GM19238 (cell line): ENCODE measurements at regions not wholly inside any gene's neighbourhood (a gene's known extent, or its start where the extent isn't known, plus 50 kb on each side); places are given as distances from the start of the nearest gene placed in this dataset.
"Not testable (repeated sequence)": the region's sequence is repeated elsewhere in the genome, so short reads cannot be mapped to it uniquely, and the experiment has no call there.

Experiments used
- DNase-seq: peaks from one replicate; pipeline ENCODE4 v3.0.0; 2011; ENCODE audit warnings: low spot score; ENCODE audit not compliant: insufficient read length

DNA sequence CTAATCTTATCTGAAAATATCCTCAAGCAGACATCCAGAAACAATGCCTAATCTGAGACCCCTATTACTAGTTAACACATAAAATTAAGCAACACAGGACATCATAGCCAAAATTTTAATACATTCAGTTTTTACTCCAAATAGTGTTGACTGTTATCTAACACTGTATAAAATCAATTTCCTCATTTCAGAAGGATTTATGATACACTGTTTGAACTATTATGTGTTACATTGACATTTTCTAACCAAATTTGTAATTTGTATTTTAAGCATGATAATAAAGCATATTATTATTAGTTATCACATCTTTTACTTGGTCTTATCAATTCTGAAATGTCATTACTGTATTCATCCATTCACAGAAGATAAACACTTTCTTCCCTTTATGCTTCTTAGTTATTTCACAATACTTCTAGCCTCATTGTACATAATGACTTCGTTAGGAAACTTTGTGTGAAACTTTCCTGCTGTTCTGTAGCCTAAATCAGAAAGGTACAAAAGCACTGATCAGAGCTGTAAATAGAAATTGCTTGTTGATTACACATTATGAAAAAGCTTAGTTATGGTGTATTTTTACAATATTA is 1248.9 kb downstream of the JRKL start:
- no peak for DNase-seq

DNA sequence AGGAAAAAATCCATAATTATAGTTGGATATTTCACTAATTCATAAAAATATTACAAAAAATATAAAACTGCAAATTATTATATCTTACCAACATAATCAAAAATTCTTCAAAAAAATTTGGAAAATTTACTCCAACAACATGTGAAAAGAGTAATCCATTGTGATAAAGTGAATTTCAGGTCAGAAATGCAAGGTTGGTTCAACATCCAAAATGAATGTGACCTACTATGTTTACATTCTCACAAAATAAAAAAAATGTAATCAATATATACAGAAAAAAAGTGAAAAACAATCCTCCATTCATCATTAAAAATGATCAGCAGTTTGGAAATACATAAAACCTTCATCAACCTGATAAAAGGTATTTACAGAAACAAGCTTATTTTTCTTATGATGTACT is 1252.2 kb downstream of the JRKL start:
- no peak for DNase-seq

DNA sequence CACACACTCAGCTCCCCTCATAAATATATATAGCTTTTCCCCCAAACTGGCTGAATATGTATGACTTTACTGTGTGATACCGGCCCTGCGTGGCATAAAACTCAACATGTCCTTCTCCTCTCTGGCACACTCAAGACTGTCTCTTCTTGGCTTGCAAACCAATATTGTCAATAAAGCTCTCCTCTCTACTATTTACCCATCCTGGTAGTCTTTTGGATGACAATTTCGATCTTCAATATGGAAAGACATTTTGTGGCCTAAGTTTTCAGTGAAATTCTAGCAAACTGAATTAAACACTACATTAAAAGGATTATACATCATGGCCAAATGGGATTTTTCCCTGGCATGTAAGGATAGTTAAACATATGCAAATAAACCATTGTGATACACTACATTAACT is 1255.9 kb downstream of the JRKL start:
- no peak for DNase-seq

DNA sequence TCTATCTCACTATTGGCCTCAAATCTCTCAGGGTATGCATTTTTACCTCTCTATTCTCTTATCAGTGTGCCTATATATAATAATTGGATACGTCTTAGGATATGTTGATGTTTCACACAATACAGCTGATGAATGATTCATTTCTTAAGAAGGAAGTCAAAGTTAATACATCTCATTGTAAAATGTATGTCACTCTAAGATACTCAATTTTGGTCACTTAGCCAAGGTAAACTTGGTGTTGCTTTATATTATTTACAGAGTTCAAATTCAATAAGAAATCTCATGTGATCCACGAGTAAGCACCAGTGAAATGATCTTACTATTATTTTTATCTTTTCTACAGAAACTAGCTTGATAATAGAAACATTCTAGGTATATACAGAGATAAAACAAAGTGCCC is 1266.5 kb downstream of the JRKL start:
- no peak for DNase-seq

DNA sequence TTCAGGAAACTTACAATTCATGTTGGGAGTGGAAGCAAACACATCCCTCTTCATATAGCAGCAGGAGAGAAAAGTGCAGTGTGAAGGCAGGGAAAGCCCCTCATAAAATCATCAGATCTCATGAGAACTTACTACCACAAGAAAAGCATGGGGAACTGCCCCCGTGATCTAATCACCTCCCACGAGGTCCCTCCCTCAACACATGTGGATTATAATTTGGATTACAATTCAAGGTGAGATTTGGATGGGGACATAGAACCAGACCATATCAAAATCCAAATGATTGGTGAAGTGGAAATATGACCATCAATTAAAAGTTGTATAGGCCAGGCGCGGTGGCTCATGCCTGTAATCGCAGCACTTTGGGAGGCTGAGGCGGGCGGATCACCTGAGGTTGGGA is 1268.0 kb downstream of the JRKL start:
- no peak for DNase-seq

DNA sequence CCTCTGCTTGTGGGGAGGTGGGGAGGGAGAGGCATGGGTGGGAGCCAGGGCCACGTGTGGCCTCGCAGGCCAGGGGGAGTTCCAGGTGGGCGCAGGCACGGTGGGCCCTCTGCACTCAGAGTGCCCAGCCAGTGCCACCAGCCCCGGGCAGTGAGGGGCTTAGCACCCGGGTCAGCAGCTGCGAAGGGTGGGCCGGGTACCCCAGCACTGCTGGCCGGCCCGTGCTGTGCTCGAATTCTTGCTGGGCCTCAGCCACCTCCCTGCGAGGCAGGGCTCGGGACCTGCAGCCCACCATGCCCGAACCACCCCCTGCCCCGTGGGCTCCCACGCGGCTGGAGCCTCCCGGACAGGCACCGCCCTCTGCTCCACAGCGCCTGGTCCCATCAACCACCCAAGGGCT is 1277.2 kb downstream of the JRKL start:
- DNase-seq, result no peak

DNA sequence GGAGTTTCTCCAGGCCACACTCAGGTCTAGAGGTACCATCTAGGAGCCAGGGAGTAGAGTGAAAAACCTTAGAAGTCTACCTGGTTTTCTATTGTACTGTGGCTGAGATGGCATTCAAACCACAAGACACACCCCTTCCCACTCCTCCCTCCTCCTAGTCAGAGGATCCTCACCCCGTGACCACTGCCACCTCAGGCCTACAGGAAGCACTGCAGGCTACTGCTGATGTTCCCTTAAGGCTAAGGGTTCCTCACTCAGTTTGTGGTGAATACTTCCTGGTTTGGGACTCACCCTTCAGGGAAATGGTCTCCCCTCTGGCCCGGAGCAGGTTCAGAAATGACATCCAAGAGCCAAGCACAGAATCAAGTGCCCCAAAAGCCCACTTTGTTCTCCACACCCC is 1293.9 kb downstream of the JRKL start:
- DNase-seq, result no peak

DNA sequence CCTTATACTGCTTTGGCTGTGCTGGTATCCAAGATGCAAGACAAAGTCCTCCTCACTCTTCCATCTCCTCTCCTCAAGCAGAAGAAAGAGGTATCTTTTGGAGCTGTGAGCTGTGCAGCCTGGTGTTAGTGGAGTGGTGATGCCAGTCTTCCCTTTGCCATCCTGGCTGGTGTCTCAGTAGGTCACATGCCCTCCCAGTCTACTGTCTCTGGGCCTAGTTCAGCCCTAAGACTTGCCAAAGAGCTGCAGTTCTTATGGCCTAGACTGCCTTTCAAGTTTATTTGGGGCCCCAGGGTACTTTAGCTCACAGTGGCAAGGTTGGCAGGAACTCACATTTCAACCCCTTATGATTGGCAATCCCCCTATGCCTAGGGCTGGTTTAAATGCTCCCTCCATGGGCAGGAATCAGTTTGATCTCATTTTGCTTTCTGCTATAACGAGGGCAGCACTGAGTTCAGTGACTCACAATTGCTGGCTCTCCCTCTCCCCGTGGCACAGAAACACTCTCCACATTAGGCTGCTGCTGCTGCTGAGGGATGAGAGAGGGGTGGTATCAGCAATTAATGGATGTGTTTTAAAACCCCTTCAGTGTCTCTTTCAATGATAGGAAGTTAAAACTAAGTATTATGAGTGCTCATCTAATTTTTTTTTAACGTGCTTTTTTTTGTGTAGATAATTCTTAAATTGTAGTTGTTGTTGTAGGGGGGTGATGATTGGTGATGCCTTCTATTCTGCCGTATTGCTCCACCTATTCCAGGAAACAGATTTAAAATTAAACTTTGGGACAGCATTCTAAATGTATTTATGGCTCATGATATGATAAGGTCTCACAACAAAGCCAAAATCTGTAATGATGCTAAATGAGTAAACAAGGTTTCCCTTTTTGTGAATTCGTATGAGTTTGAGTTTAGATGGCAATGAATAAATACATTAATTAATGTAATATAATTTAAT is 1295.0 kb downstream of the JRKL start:
- no peak for DNase-seq

DNA sequence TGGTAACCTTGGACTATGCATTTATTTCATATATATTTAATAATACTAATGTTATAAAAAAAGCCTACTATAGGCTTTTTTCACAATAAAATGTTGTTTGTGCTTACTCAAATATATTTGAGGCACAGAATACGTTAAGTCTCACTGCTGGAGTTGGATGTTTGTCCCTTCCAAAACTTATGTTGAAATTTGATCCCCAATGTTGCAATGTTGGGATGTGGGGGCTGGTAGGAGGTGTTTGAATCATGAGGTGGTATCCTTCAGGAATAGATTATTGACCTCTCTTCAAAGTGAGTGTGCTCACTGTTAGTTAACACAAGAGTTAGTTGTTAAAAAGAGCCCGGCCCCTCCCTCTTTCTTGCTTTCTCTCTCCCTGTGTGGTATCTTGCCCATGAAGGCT is 1295.9 kb downstream of the JRKL start:
- DNase-seq, result no peak

DNA sequence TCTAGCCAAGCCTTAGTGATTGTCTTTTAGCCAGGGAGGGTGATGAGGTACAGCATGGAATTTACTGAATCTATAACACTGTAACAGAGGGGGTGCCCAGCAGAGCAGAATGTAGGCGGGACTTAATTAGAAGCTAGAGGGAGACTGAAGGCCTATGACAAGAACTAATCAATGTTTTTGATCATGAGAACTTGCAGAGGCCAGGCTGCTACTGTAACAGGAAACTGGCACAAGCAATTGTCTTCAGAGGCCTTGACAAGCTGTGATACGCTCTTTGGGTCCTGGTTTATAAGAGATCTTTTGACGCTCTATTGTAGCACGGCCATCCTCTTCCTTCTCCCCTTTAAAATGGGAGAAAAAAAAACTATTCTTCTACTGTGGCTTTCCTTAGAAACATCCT is 1297.3 kb downstream of the JRKL start:
- no peak for DNase-seq

DNA sequence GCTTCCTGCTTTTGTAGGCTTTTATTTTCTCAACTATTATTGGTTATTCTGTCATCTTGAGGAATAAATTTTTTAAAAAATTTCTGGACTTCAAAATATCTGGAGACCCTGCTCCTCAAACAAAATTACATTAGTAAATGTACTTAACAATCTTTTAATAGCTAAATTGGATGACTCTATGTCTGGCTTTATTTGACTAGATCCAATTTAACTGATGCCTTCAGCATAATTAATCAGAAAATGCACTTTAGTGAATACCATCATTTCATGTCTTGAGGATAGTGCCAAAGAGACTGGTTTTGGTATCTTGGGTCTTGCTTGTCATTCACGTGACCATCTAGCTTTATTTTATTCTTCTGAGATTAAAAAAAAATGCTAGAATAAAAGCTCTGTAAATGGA is 1301.2 kb downstream of the JRKL start:
- no peak for DNase-seq

DNA sequence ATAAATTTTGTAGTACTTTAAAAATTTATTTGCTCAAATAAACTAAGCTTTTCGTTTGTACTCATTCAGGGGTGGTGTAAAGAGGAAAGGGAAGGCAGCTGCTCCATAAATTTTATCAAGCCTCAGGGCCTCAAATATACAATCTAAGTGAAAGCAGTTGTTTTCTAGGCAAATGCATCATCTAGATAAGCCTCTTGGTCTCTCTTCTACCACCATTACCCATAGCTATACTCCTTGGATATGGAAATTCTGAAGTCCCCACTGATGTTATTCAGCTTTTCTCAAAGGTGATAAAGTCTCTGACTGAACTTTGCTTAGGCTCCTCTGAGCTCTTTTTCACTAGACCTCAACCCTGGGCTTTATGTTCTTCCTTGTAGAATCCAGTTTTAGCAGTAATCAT is 1313.1 kb downstream of the JRKL start:
- DNase-seq, result no peak

DNA sequence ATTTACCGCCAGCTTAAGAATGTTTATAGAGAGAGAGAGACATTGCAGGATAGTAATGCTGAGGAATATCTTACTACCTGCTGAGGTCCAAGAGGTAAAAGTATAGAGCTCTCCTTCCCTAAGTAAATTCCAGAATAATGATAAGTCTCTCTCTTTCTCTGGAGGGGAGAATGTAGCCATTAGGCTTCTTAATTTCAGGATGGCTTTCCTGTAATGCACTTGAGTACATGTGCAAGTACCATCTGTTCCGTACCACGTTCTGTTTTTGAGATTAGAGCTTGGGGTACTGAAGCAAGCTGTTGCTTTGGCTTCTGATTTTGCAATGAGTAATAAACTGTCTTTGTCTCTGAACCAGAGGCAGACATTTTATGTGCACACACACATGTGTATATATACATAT is 1314.0 kb downstream of the JRKL start:
- no peak for DNase-seq

DNA sequence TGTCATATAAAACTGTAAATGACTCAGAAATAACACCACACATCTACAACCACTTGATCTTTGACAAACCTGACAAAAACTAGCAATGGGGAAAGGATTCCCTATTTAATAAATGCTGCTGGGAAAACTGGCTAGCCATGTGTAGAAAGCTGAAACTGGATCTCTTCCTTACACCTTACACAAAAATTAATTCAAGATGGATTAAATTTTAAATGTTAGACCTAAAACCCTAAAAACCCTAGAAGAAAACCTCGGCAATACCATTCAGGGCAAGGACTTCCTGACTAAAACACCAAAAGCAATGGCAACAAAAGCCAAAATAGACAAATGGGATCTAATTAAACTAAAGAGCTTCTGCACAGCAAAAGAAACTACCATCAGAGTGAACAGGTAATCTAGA is 1315.3 kb upstream of the CNTN5 start:
- not testable (repeated sequence) for DNase-seq

DNA sequence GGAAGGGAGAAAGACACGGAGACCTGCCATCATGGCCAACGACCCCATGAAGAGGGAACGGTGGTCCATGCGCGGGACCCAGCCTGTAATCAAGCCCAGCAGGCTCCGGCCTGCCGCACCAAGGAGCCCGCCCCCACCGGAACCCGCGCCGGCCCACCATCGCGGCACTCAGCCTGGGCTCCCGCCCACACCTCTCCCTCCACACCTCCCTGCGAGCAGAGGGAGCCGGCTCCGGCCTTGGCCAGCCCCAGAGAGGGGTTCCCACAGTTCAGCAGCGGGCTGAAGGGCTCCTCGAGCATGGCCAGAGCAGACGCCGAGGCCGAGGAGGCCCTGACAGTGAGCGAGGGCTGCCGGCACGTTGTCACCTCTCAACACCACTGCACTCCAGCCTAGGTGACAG is 1302.8 kb upstream of the CNTN5 start:
- no peak for DNase-seq

DNA sequence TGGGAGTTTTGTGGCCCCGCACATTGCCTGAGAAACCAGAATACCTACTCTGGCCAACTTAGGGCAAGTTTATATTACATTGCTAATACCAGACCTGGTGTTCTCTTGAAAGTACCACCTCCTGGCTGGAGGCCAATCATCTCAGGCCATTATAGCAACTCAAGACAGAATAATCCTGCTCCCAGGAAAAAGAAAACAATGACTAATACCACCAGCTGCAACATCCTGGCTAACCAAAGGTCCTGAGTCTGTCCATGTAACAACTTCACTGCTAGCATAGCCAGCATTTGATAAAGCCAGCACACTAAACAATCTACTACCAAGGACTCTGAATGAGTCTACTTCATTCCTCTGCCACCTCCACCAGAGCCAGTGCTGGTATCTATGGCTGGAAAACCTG is 1298.7 kb upstream of the CNTN5 start:
- no peak for DNase-seq

DNA sequence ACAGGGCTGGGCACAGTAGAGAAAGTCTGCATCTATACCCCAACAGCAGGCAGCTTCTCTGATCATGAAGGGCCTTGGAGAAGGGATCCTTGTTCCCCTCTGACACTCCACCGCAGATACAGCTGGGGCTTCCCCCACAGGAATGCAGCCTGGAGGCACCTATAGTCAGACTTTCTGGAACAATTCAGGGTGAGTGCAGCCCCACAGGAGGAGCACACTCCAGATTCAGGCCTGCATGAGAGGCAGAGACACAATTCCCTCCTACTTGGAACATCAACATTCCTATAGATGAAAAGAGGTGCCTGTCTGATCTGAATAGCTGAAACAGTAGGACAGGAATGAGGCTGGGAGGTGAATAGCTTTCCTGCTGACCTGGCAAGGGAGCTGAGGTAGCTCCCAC is 1298.0 kb upstream of the CNTN5 start:
- no peak for DNase-seq

DNA sequence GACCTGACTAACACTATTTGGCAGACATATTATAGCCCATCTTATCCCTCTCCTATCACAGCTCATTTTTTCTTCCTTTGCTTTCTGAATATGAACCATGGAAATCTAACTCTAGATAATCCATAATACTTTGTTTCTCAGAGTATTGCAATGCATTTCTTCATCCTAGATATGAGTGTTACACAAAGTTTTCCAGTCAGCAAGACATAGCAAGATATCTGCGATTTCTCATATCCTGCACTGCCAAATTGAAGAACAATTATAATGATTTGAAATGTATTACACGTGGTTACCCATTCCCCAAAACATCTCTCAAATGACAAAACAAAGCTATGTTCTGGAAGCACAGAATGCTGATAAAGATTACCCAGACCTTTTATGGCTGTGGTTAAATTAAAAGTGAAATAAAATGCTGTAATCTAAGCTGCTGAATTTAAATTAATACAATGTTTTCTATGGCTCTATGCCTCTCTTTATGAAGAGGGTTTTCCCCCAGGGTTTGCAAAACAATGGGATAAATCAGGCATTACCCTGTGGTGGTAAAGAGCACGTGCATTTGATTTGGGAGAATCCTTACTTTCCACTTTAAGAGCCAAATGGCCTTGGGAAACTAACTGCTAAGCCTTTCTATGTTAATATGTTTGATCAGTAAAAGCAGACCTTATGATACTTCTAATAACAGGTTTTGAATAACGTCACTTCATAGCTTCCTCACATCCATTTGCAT is 1291.0 kb upstream of the CNTN5 start:
- no peak for DNase-seq

DNA sequence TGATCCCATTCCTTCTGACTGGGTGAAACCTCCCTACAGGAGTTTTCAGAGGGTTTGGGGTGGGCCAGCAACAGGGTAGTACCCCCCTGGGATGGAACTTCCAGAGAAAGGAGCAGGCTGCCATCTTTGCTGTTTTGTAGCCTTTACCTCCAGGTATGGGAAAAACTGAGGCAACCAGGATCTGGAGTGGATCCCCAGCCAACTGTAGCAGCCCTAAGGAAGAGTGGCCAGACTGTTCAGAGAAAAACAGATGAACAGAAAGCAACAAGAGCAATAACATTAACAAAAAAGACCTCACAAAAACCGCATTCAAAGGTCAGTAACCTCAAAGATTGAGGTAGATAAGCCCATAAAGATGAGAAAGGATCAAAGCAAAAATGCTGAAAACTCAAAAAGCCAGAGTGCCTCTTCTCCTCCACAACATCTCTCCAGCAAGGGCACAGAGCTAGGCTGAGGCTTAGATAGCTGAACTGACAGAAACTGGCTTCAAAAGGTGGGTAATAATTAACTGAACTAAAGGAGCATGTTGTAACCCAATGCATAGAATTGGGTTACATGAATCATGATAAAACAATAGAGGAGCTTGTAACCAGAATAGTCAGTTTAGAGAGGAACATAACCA is 1288.6 kb upstream of the CNTN5 start:
- no peak for DNase-seq

DNA sequence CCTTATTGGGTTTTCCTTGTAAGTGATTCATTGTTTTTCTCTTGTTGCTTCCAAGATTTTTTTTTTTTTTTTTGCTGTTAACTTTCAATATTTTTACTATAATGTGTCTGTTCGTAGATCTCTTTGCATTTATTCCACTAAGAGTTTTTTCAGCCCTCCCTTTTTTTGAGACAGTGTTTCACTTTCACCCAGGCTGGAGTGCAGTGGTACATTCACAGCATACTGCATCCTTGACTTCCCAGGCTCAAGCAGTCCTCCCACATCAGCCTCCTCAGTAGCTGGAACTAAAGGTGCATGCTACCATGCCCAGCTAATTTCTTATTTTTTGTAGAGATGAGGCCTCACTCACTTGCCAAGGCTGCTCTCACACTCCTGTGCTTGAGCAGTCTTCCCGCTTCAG is 1282.0 kb upstream of the CNTN5 start:
- DNase-seq, result no peak

DNA sequence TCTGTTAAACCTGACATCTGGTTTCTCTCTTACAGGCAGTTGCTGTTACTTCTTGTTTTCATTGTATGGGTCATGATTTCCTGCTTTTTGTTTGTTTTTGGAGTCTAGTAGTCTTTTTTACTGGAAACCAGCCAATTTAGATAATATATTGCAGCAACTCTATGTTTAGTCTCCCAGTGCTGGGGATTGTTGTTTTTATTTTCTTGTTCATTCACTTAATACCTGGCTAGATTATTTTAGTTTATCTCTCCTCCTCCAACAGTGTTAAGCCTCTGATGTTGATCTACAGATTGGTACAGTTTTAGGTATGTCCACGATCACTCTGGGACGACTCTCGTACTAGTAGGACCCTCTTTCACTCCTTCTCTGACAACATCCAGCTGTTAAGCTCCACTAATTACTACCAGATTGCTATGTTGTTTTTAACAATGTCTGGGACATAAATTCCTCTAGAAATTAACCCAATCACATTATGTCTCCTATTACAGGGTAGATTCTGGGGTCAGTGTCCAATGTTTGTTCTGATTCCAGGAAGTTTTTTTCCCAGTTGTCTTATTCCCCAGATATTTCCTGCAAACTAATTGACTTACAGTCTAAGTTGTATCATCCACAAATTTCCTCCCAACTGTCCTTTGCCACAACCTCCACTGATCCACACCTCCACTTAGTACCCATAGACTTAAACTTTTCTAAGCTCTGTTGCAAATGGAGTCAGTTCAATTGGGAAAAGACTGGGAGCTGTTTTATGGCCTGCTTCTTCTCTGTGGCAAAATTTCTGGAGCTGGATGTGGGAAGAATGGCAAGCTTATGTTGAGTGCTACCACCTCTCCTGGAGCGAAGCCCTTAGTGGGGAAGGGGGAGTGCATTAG is 1280.6 kb upstream of the CNTN5 start:
- no peak for DNase-seq
